ENCODE measurements at regions not wholly inside any gene's neighbourhood (a gene's known extent, or its start where the extent isn't known, plus 50 kb on each side); places are given as distances from the start of the nearest gene placed in this dataset.

- H3K4me3 ChIP-seq, result no peak overlapping the region
- intact Hi-C loops (cut with DNase I), result no loop called here
- H3K36me3 ChIP-seq, result no peaks in the 10 kb centered on the region
- H3K4me1 ChIP-seq, result no peaks in the 10 kb centered on the region
- TF ChIP-seq CTCF (IDR thresholded peaks at IDR 0.05), result no peak
- no peak for DNase-seq (ENCODE audit: low spot score in 2 of 2)
- no peaks in the 10 kb centered on the region for H3K27me3 ChIP-seq
- no peak overlapping the region for H3K27ac ChIP-seq
- H3K9me3 ChIP-seq, result no peaks in the 10 kb centered on the region
Observed at GRCh38 chrX:20333672-20334071, 67.0 kb upstream of the RPS6KA3 start.

- no peak for TF ChIP-seq CTCF (IDR thresholded peaks at IDR 0.05)
- no peaks in the 10 kb centered on the region for H3K27me3 ChIP-seq
- no peak overlapping the region for H3K27ac ChIP-seq
- H3K9me3 ChIP-seq, result no peaks in the 10 kb centered on the region
- no peak overlapping the region for H3K4me3 ChIP-seq
- intact Hi-C loops (cut with DNase I), result no loop called here
- H3K4me1 ChIP-seq, result no peaks in the 10 kb centered on the region
- no peaks in the 10 kb centered on the region for H3K36me3 ChIP-seq
- DNase-seq (ENCODE audit: low spot score in 2 of 2), result no peak
Observed at GRCh38 chrX:20330545-20330944, 63.8 kb upstream of the RPS6KA3 start.

- H3K4me3 ChIP-seq, result no peak overlapping the region
- TF ChIP-seq CTCF (IDR thresholded peaks at IDR 0.05), result no peak
- H3K36me3 ChIP-seq, result no peaks in the 10 kb centered on the region
- H3K27me3 ChIP-seq, result no peaks in the 10 kb centered on the region
- DNase-seq (ENCODE audit: low spot score in 2 of 2), result no peak
- no peaks in the 10 kb centered on the region for H3K9me3 ChIP-seq
- H3K27ac ChIP-seq, result no peak overlapping the region
- intact Hi-C loops (cut with DNase I), result no loop called here
- no peaks in the 10 kb centered on the region for H3K4me1 ChIP-seq
Observed at GRCh38 chrX:20329435-20329834, 62.7 kb upstream of the RPS6KA3 start.

GRCh38 chrX:20325786-20326388 is 59.2 kb upstream of the RPS6KA3 start:
- Histone ChIP-seq H3K4me3 (no peak overlapping the region), H3K4me1 (no peaks in the 10 kb centered on the region), H3K36me3 (no peaks in the 10 kb centered on the region), H3K9me3 (no peaks in the 10 kb centered on the region), H3K27ac (no peak overlapping the region), H3K27me3 (no peaks in the 10 kb centered on the region)
- no peak for TF ChIP-seq CTCF (IDR thresholded peaks at IDR 0.05)
- intact Hi-C loops (cut with DNase I), result no loop called here
- DNase-seq (ENCODE audit: low spot score in 2 of 2), result no peak

GRCh38 chrX:20322887-20323286 is 56.2 kb upstream of the RPS6KA3 start:
- no peak for DNase-seq (ENCODE audit: low spot score in 2 of 2)
- H3K4me3 ChIP-seq, result no peak overlapping the region
- no peaks in the 10 kb centered on the region for H3K36me3 ChIP-seq
- TF ChIP-seq CTCF (IDR thresholded peaks at IDR 0.05), result no peak
- H3K27ac ChIP-seq, result no peak overlapping the region
- H3K4me1 ChIP-seq, result no peaks in the 10 kb centered on the region
- no peaks in the 10 kb centered on the region for H3K27me3 ChIP-seq
- no peaks in the 10 kb centered on the region for H3K9me3 ChIP-seq
- intact Hi-C loops (cut with DNase I), result no loop called here
